ENCODE measurements at regions not wholly inside any gene's neighbourhood (a gene's known extent, or its start where the extent isn't known, plus 50 kb on each side); places are given as distances from the start of the nearest gene placed in this dataset.

GRCh38 chr6:44046516-44047178, 80.6 kb downstream of the MRPL14 start:
- no peak overlapping the region for H3K27ac Mint-ChIP-seq
- DNase-seq (ENCODE audit: low spot score), result no peak
- H3K4me1 Mint-ChIP-seq (ENCODE audit: low read depth), result peaks cover 23% of the 10 kb centered on the region
- no peaks in the 10 kb centered on the region for H3K36me3 Mint-ChIP-seq (ENCODE audit: low read depth)
- no peaks in the 10 kb centered on the region for H3K27me3 Mint-ChIP-seq (ENCODE audit: low read depth)
- intact Hi-C loops (cut with micrococcal nuclease), result no loop called here
- H3K9me3 Mint-ChIP-seq, result no peaks in the 10 kb centered on the region
- no peak overlapping the region for H3K4me3 Mint-ChIP-seq (ENCODE audit: low read depth)

DNA sequence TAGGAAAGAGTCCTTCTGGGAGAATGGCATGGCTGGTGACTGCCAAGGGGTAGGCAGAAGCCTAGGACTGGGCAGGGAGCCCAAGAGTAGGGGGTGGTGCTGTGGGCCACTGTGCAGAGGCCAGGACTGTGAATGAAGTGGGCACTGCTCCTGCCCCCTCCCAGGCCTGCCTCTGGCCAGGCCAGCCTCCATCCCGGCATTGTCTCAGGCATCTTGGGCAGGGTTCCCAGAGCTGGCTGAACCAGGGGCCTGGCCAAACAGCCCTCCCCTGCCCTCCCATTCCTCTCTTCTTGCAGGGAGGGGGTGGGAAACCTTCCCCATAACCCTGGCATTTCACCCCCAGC, 81.6 kb downstream of the MRPL14 start:
- peaks cover 24% of the 10 kb centered on the region for H3K4me1 Mint-ChIP-seq (ENCODE audit: low read depth)
- H3K9me3 Mint-ChIP-seq, result no peaks in the 10 kb centered on the region
- intact Hi-C loops (cut with micrococcal nuclease), result no loop called here
- H3K27ac Mint-ChIP-seq, result no peak overlapping the region
- H3K4me3 Mint-ChIP-seq (ENCODE audit: low read depth), result no peak overlapping the region
- DNase-seq (ENCODE audit: low spot score), result no peak
- no peaks in the 10 kb centered on the region for H3K36me3 Mint-ChIP-seq (ENCODE audit: low read depth)
- H3K27me3 Mint-ChIP-seq (ENCODE audit: low read depth), result no peaks in the 10 kb centered on the region

GRCh38 chr6:44044940-44045671, 82.1 kb downstream of the MRPL14 start:
- Mint-ChIP-seq H3K9me3 (no peaks in the 10 kb centered on the region), H3K27ac (no peak overlapping the region), H3K4me3 (ENCODE audit: low read depth) (no peak overlapping the region), H3K4me1 (ENCODE audit: low read depth) (peaks cover 24% of the 10 kb centered on the region), H3K36me3 (ENCODE audit: low read depth) (no peaks in the 10 kb centered on the region), H3K27me3 (ENCODE audit: low read depth) (no peaks in the 10 kb centered on the region)
- intact Hi-C loops (cut with micrococcal nuclease), result no loop called here
- DNase-seq (ENCODE audit: low spot score), result no peak

- H3K4me3 Mint-ChIP-seq (ENCODE audit: low read depth), result no peak overlapping the region
- peaks cover 17% of the 10 kb centered on the region for H3K4me1 Mint-ChIP-seq (ENCODE audit: low read depth)
- H3K27me3 Mint-ChIP-seq (ENCODE audit: low read depth), result no peaks in the 10 kb centered on the region
- H3K36me3 Mint-ChIP-seq (ENCODE audit: low read depth), result no peaks in the 10 kb centered on the region
- no peak for DNase-seq (ENCODE audit: low spot score)
- H3K9me3 Mint-ChIP-seq, result no peaks in the 10 kb centered on the region
- no peak overlapping the region for H3K27ac Mint-ChIP-seq
- intact Hi-C loops (cut with micrococcal nuclease), result no loop called here
Measured at GRCh38 chr6:44044154-44044539, 83.1 kb downstream of the MRPL14 start.

- no peak overlapping the region for H3K27ac Mint-ChIP-seq
- H3K27me3 Mint-ChIP-seq (ENCODE audit: low read depth), result no peaks in the 10 kb centered on the region
- peaks cover 11% of the 10 kb centered on the region for H3K4me1 Mint-ChIP-seq (ENCODE audit: low read depth)
- no peak for DNase-seq (ENCODE audit: low spot score)
- intact Hi-C loops (cut with micrococcal nuclease), result no loop called here
- H3K36me3 Mint-ChIP-seq (ENCODE audit: low read depth), result no peaks in the 10 kb centered on the region
- no peak overlapping the region for H3K4me3 Mint-ChIP-seq (ENCODE audit: low read depth)
- H3K9me3 Mint-ChIP-seq, result no peaks in the 10 kb centered on the region
Measured at GRCh38 chr6:44043479-44044153, 83.6 kb downstream of the MRPL14 start.

DNA sequence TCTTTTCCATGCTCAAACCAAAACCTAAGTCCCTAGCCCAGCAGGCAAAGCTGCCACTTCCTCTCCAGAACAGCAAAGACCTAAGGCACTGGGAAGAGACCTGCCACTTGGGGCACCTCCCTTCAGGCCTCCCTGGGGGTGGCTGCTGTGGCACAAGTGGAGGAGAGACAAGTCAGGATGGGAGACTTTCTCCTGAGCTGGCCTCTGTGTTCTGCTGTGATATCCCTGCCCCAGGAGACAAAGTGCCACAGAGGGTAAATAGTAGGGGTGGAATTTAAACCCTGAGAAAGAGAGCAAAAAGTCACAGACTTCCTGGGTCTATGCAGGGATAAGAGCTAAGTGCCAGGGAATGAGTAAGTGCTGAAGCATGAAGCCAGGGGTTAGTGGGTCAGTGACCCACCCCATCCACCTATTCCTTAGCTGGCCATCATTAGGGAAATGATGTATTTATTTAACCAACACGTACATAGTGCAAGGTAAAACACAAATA, 84.2 kb downstream of the MRPL14 start:
- Mint-ChIP-seq H3K4me3 (ENCODE audit: low read depth) (no peak overlapping the region), H3K27me3 (ENCODE audit: low read depth) (no peaks in the 10 kb centered on the region), H3K36me3 (ENCODE audit: low read depth) (no peaks in the 10 kb centered on the region), H3K27ac (no peak overlapping the region), H3K4me1 (ENCODE audit: low read depth) (peaks cover 9% of the 10 kb centered on the region), H3K9me3 (no peaks in the 10 kb centered on the region)
- intact Hi-C loops (cut with micrococcal nuclease), result no loop called here
- DNase-seq (ENCODE audit: low spot score), result no peak

DNA sequence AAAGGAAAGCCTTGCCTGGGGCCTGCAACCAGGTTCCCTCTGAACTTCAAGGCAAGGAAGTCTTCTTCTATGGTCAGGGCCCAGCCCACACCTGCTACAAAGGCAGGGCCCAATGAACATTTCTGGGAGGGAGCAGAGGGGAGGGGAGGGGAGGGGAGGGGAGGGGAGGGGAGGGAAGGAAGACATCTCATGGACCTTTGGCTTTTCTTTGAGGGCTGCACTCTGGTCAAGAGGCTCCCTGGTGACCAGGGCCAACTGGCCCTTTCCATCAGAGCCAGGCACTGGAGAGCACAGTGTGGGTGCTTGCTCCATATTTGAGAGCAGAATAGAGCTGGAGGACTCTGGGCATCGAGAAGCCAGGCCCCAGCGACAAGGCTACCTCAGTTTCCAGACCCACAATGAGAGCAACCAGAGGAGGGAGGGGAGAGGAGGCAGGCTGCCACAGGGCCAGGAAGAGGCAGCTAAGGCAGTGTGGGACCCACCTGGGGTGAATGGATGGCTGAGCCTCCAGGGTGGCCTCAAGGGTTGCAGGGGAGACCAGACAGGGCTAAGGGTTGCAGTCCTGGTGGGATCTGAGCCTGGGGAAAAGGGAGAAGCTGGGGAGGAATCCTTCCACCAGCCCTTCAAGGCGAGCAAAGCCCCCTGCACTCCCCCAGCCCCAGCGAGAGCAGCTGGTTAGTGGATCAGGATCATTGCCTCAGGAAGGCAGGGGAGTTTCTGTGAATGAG, 84.8 kb downstream of the MRPL14 start:
- intact Hi-C loops (cut with micrococcal nuclease), result no loop called here
- Mint-ChIP-seq H3K27ac (no peak overlapping the region), H3K36me3 (ENCODE audit: low read depth) (no peaks in the 10 kb centered on the region), H3K4me3 (ENCODE audit: low read depth) (no peak overlapping the region), H3K9me3 (no peaks in the 10 kb centered on the region), H3K4me1 (ENCODE audit: low read depth) (peaks cover 9% of the 10 kb centered on the region), H3K27me3 (ENCODE audit: low read depth) (no peaks in the 10 kb centered on the region)
- no peak for DNase-seq (ENCODE audit: low spot score)

GRCh38 chr6:44041461-44042260, 85.6 kb downstream of the MRPL14 start:
- Mint-ChIP-seq H3K27me3 (ENCODE audit: low read depth) (no peaks in the 10 kb centered on the region), H3K27ac (no peak overlapping the region)

DNA sequence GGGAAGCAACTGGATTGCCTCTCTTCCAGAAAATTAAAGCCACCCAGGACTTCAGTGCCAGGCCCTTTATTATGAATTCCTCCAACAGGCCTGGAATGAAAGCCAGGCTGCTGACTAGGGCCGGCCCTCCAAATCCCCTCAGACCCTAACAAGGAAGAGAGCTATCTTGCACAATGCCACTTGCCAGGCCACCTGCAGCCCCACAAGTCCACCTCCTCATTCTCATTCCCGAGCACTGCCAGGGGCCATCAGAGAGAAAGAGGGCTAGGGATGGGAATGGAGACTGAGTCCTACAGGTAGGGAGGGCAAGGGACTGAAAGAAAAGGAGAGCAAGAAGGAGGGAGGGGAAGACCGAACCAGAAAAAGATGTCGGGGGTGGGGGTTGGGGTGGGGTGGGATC, 86.5 kb downstream of the MRPL14 start:
- Mint-ChIP-seq H3K27ac (no peak overlapping the region), H3K36me3 (ENCODE audit: low read depth) (no peaks in the 10 kb centered on the region), H3K4me3 (ENCODE audit: low read depth) (no peak overlapping the region), H3K4me1 (ENCODE audit: low read depth) (peaks cover 6% of the 10 kb centered on the region), H3K27me3 (ENCODE audit: low read depth) (peaks cover 3% of the 10 kb centered on the region), H3K9me3 (no peaks in the 10 kb centered on the region)
- DNase-seq (ENCODE audit: low spot score), result no peak
- intact Hi-C loops (cut with micrococcal nuclease), result no loop called here

More at GRCh38 chr6:44041461-44042260, 85.6 kb downstream of the MRPL14 start:
- Mint-ChIP-seq H3K4me3 (ENCODE audit: low read depth) (no peak overlapping the region), H3K9me3 (no peaks in the 10 kb centered on the region), H3K4me1 (ENCODE audit: low read depth) (peaks cover 5% of the 10 kb centered on the region), H3K36me3 (ENCODE audit: low read depth) (no peaks in the 10 kb centered on the region)
- no peak for DNase-seq (ENCODE audit: low spot score)
- intact Hi-C loops (cut with micrococcal nuclease), result no loop called here

GRCh38 chr6:44039839-44040350, 87.4 kb downstream of the MRPL14 start:
- Mint-ChIP-seq H3K4me1 (ENCODE audit: low read depth) (peaks cover 8% of the 10 kb centered on the region), H3K27ac (no peak overlapping the region), H3K4me3 (ENCODE audit: low read depth) (no peak overlapping the region), H3K36me3 (ENCODE audit: low read depth) (no peaks in the 10 kb centered on the region), H3K9me3 (no peaks in the 10 kb centered on the region), H3K27me3 (ENCODE audit: low read depth) (peaks cover 3% of the 10 kb centered on the region)
- no peak for DNase-seq (ENCODE audit: low spot score)
- intact Hi-C loops (cut with micrococcal nuclease), result no loop called here

- Mint-ChIP-seq H3K9me3 (no peaks in the 10 kb centered on the region), H3K27ac (no peak overlapping the region), H3K4me1 (ENCODE audit: low read depth) (peaks cover 8% of the 10 kb centered on the region), H3K27me3 (ENCODE audit: low read depth) (peaks cover 3% of the 10 kb centered on the region), H3K4me3 (ENCODE audit: low read depth) (no peak overlapping the region), H3K36me3 (ENCODE audit: low read depth) (no peaks in the 10 kb centered on the region)
- intact Hi-C loops (cut with micrococcal nuclease), result no loop called here
- no peak for DNase-seq (ENCODE audit: low spot score)
Measured at GRCh38 chr6:44039191-44039719, 88.0 kb downstream of the MRPL14 start.

- H3K27me3 Mint-ChIP-seq (ENCODE audit: low read depth), result peaks cover 3% of the 10 kb centered on the region
- no peak overlapping the region for H3K27ac Mint-ChIP-seq
- H3K9me3 Mint-ChIP-seq, result no peaks in the 10 kb centered on the region
- no peak for DNase-seq (ENCODE audit: low spot score)
- H3K4me3 Mint-ChIP-seq (ENCODE audit: low read depth), result no peak overlapping the region
- intact Hi-C loops (cut with micrococcal nuclease), result no loop called here
- peaks cover 8% of the 10 kb centered on the region for H3K4me1 Mint-ChIP-seq (ENCODE audit: low read depth)
- no peaks in the 10 kb centered on the region for H3K36me3 Mint-ChIP-seq (ENCODE audit: low read depth)
Measured at GRCh38 chr6:44038543-44039065, 88.6 kb downstream of the MRPL14 start.

Data from activated T-helper 2 cell treated with anti-CD3 and anti-CD28 coated beads, Interferon-gamma antibody, Interleukin-2, Interleukin-4, amounts not matched to agents 10 μg/mL and 5 μg/mL and 100 μg/mL, durations not matched to agents 14 hours and 24 hours and 36 hours (primary cell).